GM12801 (cell line): ENCODE measurements at regions not wholly inside any gene's neighbourhood (a gene's known extent, or its start where the extent isn't known, plus 50 kb on each side); places are given as distances from the start of the nearest gene placed in this dataset.

Experiments used
- CTCF ChIP-seq: IDR thresholded peaks from one replicate; pipeline ENCODE4 v1.5.1; 2011; ENCODE audit warnings: control low read depth; ENCODE audit not compliant: insufficient read length; ENCODE audit errors: extremely low read depth

GRCh38 chr2:40034801-40035200 lies 255.7 kb upstream of the THUMPD2 start:
- TF ChIP-seq CTCF = no peak

- no peak for TF ChIP-seq CTCF
These were observed 255.1 kb upstream of the THUMPD2 start for GRCh38 chr2:40034198-40034597.

- TF ChIP-seq CTCF = no peak
These were observed 254.7 kb upstream of the THUMPD2 start for GRCh38 chr2:40033781-40034180.

- TF ChIP-seq CTCF = no peak
These were observed 253.7 kb upstream of the THUMPD2 start for GRCh38 chr2:40032650-40033319.

GRCh38 chr2:40030456-40030975 lies 251.5 kb upstream of the THUMPD2 start:
- no peak for TF ChIP-seq CTCF

- no peak for TF ChIP-seq CTCF
These were observed 249.9 kb upstream of the THUMPD2 start for GRCh38 chr2:40028792-40029488.

- TF ChIP-seq CTCF = no peak
These were observed 248.9 kb upstream of the THUMPD2 start for GRCh38 chr2:40027968-40028367.
